Renal cortex interstitium (tissue), 11 donors: ENCODE measurements at regions not wholly inside any gene's neighbourhood (a gene's known extent, or its start where the extent isn't known, plus 50 kb on each side); places are given as distances from the start of the nearest gene placed in this dataset.
A peak's percentile ranks its signal among the peaks of the same experiment; 100 is the strongest.
"Not testable (repeated sequence)": the region's sequence is repeated elsewhere in the genome, so short reads cannot be mapped to it uniquely, and the experiment has no call there.

Experiments used
- DNase-seq, 11 donors: peaks; one replicate each; pipeline ENCODE4 v3.0.0-alpha.2; 2013; ENCODE audit warnings: low read depth in 9 of 11, low spot score in 4 of 11; ENCODE audit errors: extremely low read depth in 1 of 11

- no peak for DNase-seq
These were observed 196.8 kb downstream of the PRDM9 start for GRCh38 chr5:23703940-23704855.

- no peak for DNase-seq
These were observed 210.1 kb downstream of the PRDM9 start for GRCh38 chr5:23717486-23717885.

- no peak for DNase-seq
These were observed 211.2 kb downstream of the PRDM9 start for GRCh38 chr5:23718564-23718963.

GRCh38 chr5:23721336-23721735, 213.9 kb downstream of the PRDM9 start:
- no peak for DNase-seq

- no peak for DNase-seq
These were observed 219.9 kb downstream of the PRDM9 start for GRCh38 chr5:23727271-23727670.

GRCh38 chr5:23730023-23730422, 222.6 kb downstream of the PRDM9 start:
- no peak for DNase-seq

GRCh38 chr5:23740029-23740428, 232.6 kb downstream of the PRDM9 start:
- no peak for DNase-seq

- no peak for DNase-seq
These were observed 235.3 kb downstream of the PRDM9 start for GRCh38 chr5:23742701-23743100.

- no peak for DNase-seq
These were observed 248.5 kb downstream of the PRDM9 start for GRCh38 chr5:23755906-23756305.

GRCh38 chr5:23756779-23757178, 249.4 kb downstream of the PRDM9 start:
- no peak for DNase-seq

- DNase-seq: no peak
These were observed 255.8 kb downstream of the PRDM9 start for GRCh38 chr5:23763170-23763569.

GRCh38 chr5:23776684-23777083, 269.3 kb downstream of the PRDM9 start:
- DNase-seq: no peak

- DNase-seq: not testable (repeated sequence)
These were observed 292.9 kb downstream of the PRDM9 start for GRCh38 chr5:23800307-23800706.

GRCh38 chr5:23820765-23821471, 313.5 kb downstream of the PRDM9 start:
- peak in 9 of 11 donors; percentile 1 to 14 (median 6) for DNase-seq

GRCh38 chr5:23823521-23823920, 316.1 kb downstream of the PRDM9 start:
- no peak for DNase-seq

- DNase-seq: no peak
These were observed 317.8 kb downstream of the PRDM9 start for GRCh38 chr5:23825196-23825595.

GRCh38 chr5:23840083-23840482, 332.7 kb downstream of the PRDM9 start:
- DNase-seq: no peak

- DNase-seq: no peak
These were observed 357.4 kb downstream of the PRDM9 start for GRCh38 chr5:23864786-23865185.

- no peak for DNase-seq
These were observed 370.4 kb downstream of the PRDM9 start for GRCh38 chr5:23877847-23878246.

GRCh38 chr5:23884405-23885031, 377.1 kb downstream of the PRDM9 start:
- DNase-seq: no peak
